GM12878 (cell line): ENCODE measurements at regions not wholly inside any gene's neighbourhood (a gene's known extent, or its start where the extent isn't known, plus 50 kb on each side); places are given as distances from the start of the nearest gene placed in this dataset.

ENCODE experiments used
- ATAC-seq: fragments of 200-7000 bp; cut with Tn5 transposase; 3 replicates; pipeline ENCODE4 v1.9.1; 2020; ENCODE audit warnings: mild to moderate bottlenecking, moderate library complexity
- BruUV-seq: library from RNA; stranded (reverse); fragments of 400-500 nt; replicated peaks from 2 replicates; lab custom pipeline; 2021; lab: Mats Ljungman, UMichigan
- CTCF ChIA-PET: fragments of 300-600 bp; sonication (Branson Sonifier 250); formaldehyde crosslinking; extraction: SDS; loops from one replicate; lab custom pipeline; 2021; ENCODE audit warnings: inconsistent platforms; lab: Yijun Ruan, JAX
- POLR2A ChIA-PET: fragments of 350-600 bp; formaldehyde crosslinking; extraction: SDS; loops from one replicate; lab custom pipeline; 2021; ENCODE audit warnings: inconsistent platforms; lab: Charles Lee
- RAD21 ChIA-PET: fragments of 300-600 bp; sonication (Branson Sonifier 250); formaldehyde crosslinking; loops from one replicate; lab custom pipeline; 2023; ENCODE audit warnings: antibody characterized with exemption; ENCODE audit not compliant: unreplicated experiment; lab: Charles Lee
- SMC1A ChIA-PET: fragments of 300-600 bp; sonication (Branson Sonifier 250); formaldehyde crosslinking; loops from one replicate; lab custom pipeline; 2023; ENCODE audit not compliant: unreplicated experiment, uncharacterized antibody; lab: Charles Lee
- DNase-seq: peaks from one replicate; pipeline ENCODE4 v3.0.0-alpha.2; 2011; ENCODE audit warnings: low read depth, low spot score
- FAIRE-seq: peaks from 3 replicates; lab custom pipeline; 2011; peaks lifted over from hg19 to GRCh38; lab: Jason Lieb, UNC
- H2AFZ ChIP-seq: 2 replicates; pipeline ENCODE4 v1.6.0; 2011; ENCODE audit warnings: low read depth, low read length, control low read depth; ENCODE audit not compliant: control insufficient read depth
- H3K27ac ChIP-seq: 2 replicates; pipeline ENCODE4 v1.5.1; 2011; ENCODE audit warnings: control low read depth; ENCODE audit not compliant: control insufficient read depth, insufficient read depth
- H3K27me3 ChIP-seq, 2 experiments: replicated peaks in 1 of 2; 2 replicates each; pipeline versions ENCODE4 v1.6.0 to v1.6.1; 2011; ENCODE audit warnings: low read length in 1 of 2; ENCODE audit not compliant: control insufficient read depth in 2 of 2, insufficient read depth in 2 of 2
- H3K36me3 ChIP-seq, 2 experiments: 2 replicates each; pipeline ENCODE4 v1.5.1; 2011; ENCODE audit warnings: low read length in 1 of 2; ENCODE audit not compliant: control insufficient read depth in 2 of 2, insufficient read depth in 2 of 2
- H3K4me1 ChIP-seq: 2 replicates; pipeline ENCODE4 v1.6.1; 2011; ENCODE audit warnings: mild to moderate bottlenecking, low read length, moderate library complexity, mixed read lengths; ENCODE audit not compliant: control insufficient read depth, insufficient read depth
- H3K4me2 ChIP-seq: 2 replicates; pipeline ENCODE4 v1.6.0; 2011; ENCODE audit warnings: control low read depth; ENCODE audit not compliant: control insufficient read depth, insufficient read depth
- H3K4me3 ChIP-seq: fragments of 200-600 bp; sonication (generic); 2 replicates; pipeline ENCODE4 v1.5.1; 2016
- H3K79me2 ChIP-seq: 2 replicates; pipeline ENCODE4 v1.6.0; 2011; ENCODE audit warnings: low read length; ENCODE audit not compliant: control insufficient read depth, insufficient read depth
- H3K9ac ChIP-seq: 2 replicates; pipeline ENCODE4 v1.8.0; 2011; ENCODE audit warnings: low read length, control low read depth, mixed read lengths; ENCODE audit not compliant: control insufficient read depth, insufficient read depth
- H3K9me3 ChIP-seq: replicated peaks from 3 replicates; pipeline ENCODE4 v1.5.1; 2011; ENCODE audit warnings: mild to moderate bottlenecking, low read length; ENCODE audit not compliant: control insufficient read depth, insufficient read depth
- H4K20me1 ChIP-seq: 2 replicates; pipeline ENCODE4 v1.6.0; 2011; ENCODE audit not compliant: control insufficient read depth, insufficient read depth
- BCLAF1 ChIP-seq: fragments of 450-650 bp; IDR thresholded peaks from 2 replicates; pipeline ENCODE4 v1.6.1; 2017; ENCODE audit warnings: antibody characterized with exemption, mild to moderate bottlenecking, moderate library complexity
- EED ChIP-seq: sonication (generic); IDR thresholded peaks from 2 replicates; pipeline ENCODE4 v1.6.1; 2016; ENCODE audit warnings: antibody characterized with exemption, low read depth
- ETV6 ChIP-seq, 2 experiments: fragments of 450-650 bp in 1 of 2; IDR thresholded peaks in 1 of 2; conservative IDR thresholded peaks in 1 of 2; 2 replicates each; pipeline ENCODE4 v1.6.1; 2014; ENCODE audit warnings: antibody characterized with exemption in 1 of 2, borderline replicate concordance in 1 of 2, low read depth in 1 of 2, mild to moderate bottlenecking in 1 of 2, moderate library complexity in 1 of 2
- IRF3 ChIP-seq: fragments of 450-650 bp; IDR thresholded peaks from 2 replicates; pipeline ENCODE4 v1.6.1; 2014; ENCODE audit warnings: mild to moderate bottlenecking
- MEF2B ChIP-seq: fragments of 450-650 bp; IDR thresholded peaks from 2 replicates; pipeline ENCODE4 v1.6.1; 2018; ENCODE audit warnings: mild to moderate bottlenecking, moderate library complexity; ENCODE audit not compliant: partially characterized antibody, poor library complexity, severe bottlenecking
- SUPT20H ChIP-seq: IDR thresholded peaks from 2 replicates; pipeline ENCODE4 v1.6.1; 2011; ENCODE audit warnings: low read depth, mild to moderate bottlenecking, low read length, moderate library complexity, borderline replicate concordance; ENCODE audit not compliant: control insufficient read depth
- SUZ12 ChIP-seq: fragments of 200-600 bp; sonication (generic); IDR thresholded peaks from one replicate; pipeline ENCODE4 v1.6.1; 2018; ENCODE audit warnings: antibody characterized with exemption, mild to moderate bottlenecking; ENCODE audit not compliant: unreplicated experiment
- WGBS: methylation state at CpG from one replicate; pipeline ENCODE4 v1.1.6; 2016; ENCODE audit warnings: low lambda C conversion rate; ENCODE audit not compliant: insufficient replicate concordance, insufficient coverage; ENCODE audit errors: missing lambda C conversion rate; 5-methylcytosine and 5-hydroxymethylcytosine counted together
- in situ Hi-C: fragments of 300-500 bp; cut with MboI; formaldehyde crosslinking; loops from 9 replicates; pipeline ENCODE4 v1.14.3; 2018; ENCODE audit warnings: mixed read lengths
- intact Hi-C: fragments of 100-400 bp; cut with micrococcal nuclease; formaldehyde crosslinking; loops from one replicate; pipeline ENCODE4 v1.14.2; 2022; ENCODE audit not compliant: unreplicated experiment
- TF ChIP-seq, protein P1 (sequence below): fragments of 450-650 bp; IDR thresholded peaks from 2 replicates; pipeline ENCODE4 v1.6.1; 2016; ENCODE audit warnings: mild to moderate bottlenecking, moderate library complexity, borderline replicate concordance

DNA sequence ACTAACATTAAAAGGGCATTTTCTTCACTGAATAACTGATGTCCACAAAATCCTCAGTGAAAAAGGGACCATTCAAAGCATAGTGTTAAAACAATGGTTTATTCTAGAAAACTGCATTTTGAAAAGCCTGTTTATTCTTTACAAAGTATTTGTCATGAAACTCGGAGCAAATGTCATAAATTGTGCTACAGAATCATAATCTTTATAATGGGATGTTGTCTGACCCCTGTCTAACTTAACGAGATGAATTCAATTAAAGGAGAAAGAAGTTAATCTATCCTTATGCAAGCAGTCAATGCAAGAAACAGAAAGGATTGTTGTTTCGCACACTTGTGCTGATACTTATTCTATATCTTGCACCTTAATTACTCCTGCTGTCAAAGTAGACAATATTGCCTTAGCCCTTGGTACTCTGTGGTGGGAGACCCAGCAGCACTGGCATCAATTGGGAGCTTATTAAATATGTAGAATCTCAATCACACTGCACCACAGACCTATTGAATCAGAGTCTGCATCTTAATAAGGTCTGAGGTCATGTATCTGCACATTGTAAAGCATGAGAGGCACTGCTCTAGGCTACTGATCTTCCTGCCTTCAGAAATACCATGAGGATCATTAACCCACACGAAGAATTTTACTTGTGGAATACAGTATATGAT lies 708.3 kb downstream of the HDGFL1 start:
- WGBS = 1% methylated on average over 4 of the region's 4 CpGs
- no peak overlapping the region for H3K4me3 ChIP-seq
- FAIRE-seq = no peak
- CTCF ChIA-PET = no interaction called here
- no peaks in the 10 kb centered on the region for H3K27me3 ChIP-seq
- H3K27ac ChIP-seq = no peak overlapping the region
- RAD21 ChIA-PET = no interaction called here
- no peak for DNase-seq
- POLR2A ChIA-PET = no interaction called here
- no peak for ATAC-seq
- in situ Hi-C loops (no loop called here), intact Hi-C loops (no loop called here)
- H3K79me2 ChIP-seq = no peaks in the 10 kb centered on the region
- H3K9me3 ChIP-seq = no peaks in the 10 kb centered on the region
- SMC1A ChIA-PET = no interaction called here
- no peaks in the 10 kb centered on the region for H3K4me1 ChIP-seq
- H3K4me2 ChIP-seq = no peak overlapping the region
- no peak overlapping the region for H3K9ac ChIP-seq
- H3K36me3 ChIP-seq = no peaks in the 10 kb centered on the region
- BruUV-seq = no TSS peak
- no peak overlapping the region for H2AFZ ChIP-seq
- TF ChIP-seq SUZ12 (no peak), EED (no peak), SUPT20H (no peak)
- H4K20me1 ChIP-seq = no peaks in the 10 kb centered on the region

GRCh38 chr6:23278180-23278532 lies 708.8 kb downstream of the HDGFL1 start:
- DNase-seq (no peak), FAIRE-seq (no peak), ATAC-seq (no peak)
- WGBS = 94% methylated on average over 2 of the region's 2 CpGs
- H4K20me1 ChIP-seq = no peaks in the 10 kb centered on the region
- H3K27ac ChIP-seq = no peak overlapping the region
- no peak overlapping the region for H3K4me2 ChIP-seq
- no peaks in the 10 kb centered on the region for H3K27me3 ChIP-seq
- ChIA-PET SMC1A (no interaction called here), RAD21 (no interaction called here), CTCF (no interaction called here), POLR2A (no interaction called here)
- BruUV-seq = no TSS peak
- H3K4me1 ChIP-seq = no peaks in the 10 kb centered on the region
- no peaks in the 10 kb centered on the region for H3K36me3 ChIP-seq
- H3K79me2 ChIP-seq = no peaks in the 10 kb centered on the region
- H2AFZ ChIP-seq = no peak overlapping the region
- H3K4me3 ChIP-seq = no peak overlapping the region
- in situ Hi-C loops = no loop called here
- intact Hi-C loops = no loop called here
- H3K9me3 ChIP-seq = no peaks in the 10 kb centered on the region
- H3K9ac ChIP-seq = no peak overlapping the region
- TF ChIP-seq ETV6 (conservative IDR thresholded peaks at IDR 0.05 in 1 of 2, IDR thresholded peaks at IDR 0.05 in 1 of 2; ENCODE audit: borderline replicate concordance in 1 of 2, low read depth in 1 of 2) (no peak), BCLAF1 (no peak), MEF2B (no peak), IRF3 (no peak)
- TF ChIP-seq, protein P1, sequence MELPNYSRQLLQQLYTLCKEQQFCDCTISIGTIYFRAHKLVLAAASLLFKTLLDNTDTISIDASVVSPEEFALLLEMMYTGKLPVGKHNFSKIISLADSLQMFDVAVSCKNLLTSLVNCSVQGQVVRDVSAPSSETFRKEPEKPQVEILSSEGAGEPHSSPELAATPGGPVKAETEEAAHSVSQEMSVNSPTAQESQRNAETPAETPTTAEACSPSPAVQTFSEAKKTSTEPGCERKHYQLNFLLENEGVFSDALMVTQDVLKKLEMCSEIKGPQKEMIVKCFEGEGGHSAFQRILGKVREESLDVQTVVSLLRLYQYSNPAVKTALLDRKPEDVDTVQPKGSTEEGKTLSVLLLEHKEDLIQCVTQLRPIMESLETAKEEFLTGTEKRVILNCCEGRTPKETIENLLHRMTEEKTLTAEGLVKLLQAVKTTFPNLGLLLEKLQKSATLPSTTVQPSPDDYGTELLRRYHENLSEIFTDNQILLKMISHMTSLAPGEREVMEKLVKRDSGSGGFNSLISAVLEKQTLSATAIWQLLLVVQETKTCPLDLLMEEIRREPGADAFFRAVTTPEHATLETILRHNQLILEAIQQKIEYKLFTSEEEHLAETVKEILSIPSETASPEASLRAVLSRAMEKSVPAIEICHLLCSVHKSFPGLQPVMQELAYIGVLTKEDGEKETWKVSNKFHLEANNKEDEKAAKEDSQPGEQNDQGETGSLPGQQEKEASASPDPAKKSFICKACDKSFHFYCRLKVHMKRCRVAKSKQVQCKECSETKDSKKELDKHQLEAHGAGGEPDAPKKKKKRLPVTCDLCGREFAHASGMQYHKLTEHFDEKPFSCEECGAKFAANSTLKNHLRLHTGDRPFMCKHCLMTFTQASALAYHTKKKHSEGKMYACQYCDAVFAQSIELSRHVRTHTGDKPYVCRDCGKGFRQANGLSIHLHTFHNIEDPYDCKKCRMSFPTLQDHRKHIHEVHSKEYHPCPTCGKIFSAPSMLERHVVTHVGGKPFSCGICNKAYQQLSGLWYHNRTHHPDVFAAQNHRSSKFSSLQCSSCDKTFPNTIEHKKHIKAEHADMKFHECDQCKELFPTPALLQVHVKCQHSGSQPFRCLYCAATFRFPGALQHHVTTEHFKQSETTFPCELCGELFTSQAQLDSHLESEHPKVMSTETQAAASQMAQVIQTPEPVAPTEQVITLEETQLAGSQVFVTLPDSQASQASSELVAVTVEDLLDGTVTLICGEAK = no peak
